SU-DHL-6 (cell line): ENCODE measurements at regions not wholly inside any gene's neighbourhood (a gene's known extent, or its start where the extent isn't known, plus 50 kb on each side); places are given as distances from the start of the nearest gene placed in this dataset.

Source experiments
- CTCF ChIP-seq: fragments of 200-600 bp; sonication (generic); IDR thresholded peaks from one replicate; pipeline ENCODE4 v1.5.1; 2017; ENCODE audit warnings: antibody characterized with exemption, mild to moderate bottlenecking, low read length, moderate library complexity; ENCODE audit not compliant: insufficient read depth, poor library complexity, severe bottlenecking
- EZH2phosphoT487 ChIP-seq: fragments of 200-600 bp; sonication (generic), shearing (Covaris generic); conservative IDR thresholded peaks from 2 replicates; pipeline ENCODE4 v1.6.1; 2018; ENCODE audit warnings: mild to moderate bottlenecking, antibody characterized with exemption, low read length, moderate library complexity, mixed read lengths

- TF ChIP-seq CTCF (no peak), EZH2phosphoT487 (no peak)
These were observed 258.3 kb upstream of the TCF21 start for GRCh38 chr6:133630651-133631050.
